ENCODE measurements at regions not wholly inside any gene's neighbourhood (a gene's known extent, or its start where the extent isn't known, plus 50 kb on each side); places are given as distances from the start of the nearest gene placed in this dataset.

GRCh38 chr10:52447931-52448353 lies 133.9 kb downstream of the DKK1 start:
- H3K9me3 Mint-ChIP-seq = no peaks in the 10 kb centered on the region
- intact Hi-C loops (cut with micrococcal nuclease) = no loop called here
- H3K27me3 Mint-ChIP-seq (ENCODE audit: insufficient read depth) = no peaks in the 10 kb centered on the region
- no peak overlapping the region for H3K4me3 Mint-ChIP-seq
- H3K4me1 Mint-ChIP-seq (ENCODE audit: low read depth) = no peaks in the 10 kb centered on the region
- no peak overlapping the region for H3K27ac Mint-ChIP-seq
- no peak for DNase-seq (ENCODE audit: low spot score)
- H3K36me3 Mint-ChIP-seq (ENCODE audit: low read depth) = no peaks in the 10 kb centered on the region

- H3K9me3 Mint-ChIP-seq = no peaks in the 10 kb centered on the region
- no peaks in the 10 kb centered on the region for H3K27me3 Mint-ChIP-seq (ENCODE audit: insufficient read depth)
- H3K36me3 Mint-ChIP-seq (ENCODE audit: low read depth) = no peaks in the 10 kb centered on the region
- no peak overlapping the region for H3K4me3 Mint-ChIP-seq
- no peak overlapping the region for H3K27ac Mint-ChIP-seq
- intact Hi-C loops (cut with micrococcal nuclease) = no loop called here
- no peaks in the 10 kb centered on the region for H3K4me1 Mint-ChIP-seq (ENCODE audit: low read depth)
- no peak for DNase-seq (ENCODE audit: low spot score)
Observed at GRCh38 chr10:52450762-52451291, 136.7 kb downstream of the DKK1 start.

GRCh38 chr10:52451817-52452216 lies 137.7 kb downstream of the DKK1 start:
- no peak overlapping the region for H3K4me3 Mint-ChIP-seq
- H3K27ac Mint-ChIP-seq = no peak overlapping the region
- intact Hi-C loops (cut with micrococcal nuclease) = no loop called here
- H3K27me3 Mint-ChIP-seq (ENCODE audit: insufficient read depth) = no peaks in the 10 kb centered on the region
- DNase-seq (ENCODE audit: low spot score) = no peak
- no peaks in the 10 kb centered on the region for H3K36me3 Mint-ChIP-seq (ENCODE audit: low read depth)
- H3K9me3 Mint-ChIP-seq = no peaks in the 10 kb centered on the region
- H3K4me1 Mint-ChIP-seq (ENCODE audit: low read depth) = no peaks in the 10 kb centered on the region

- no peaks in the 10 kb centered on the region for H3K27me3 Mint-ChIP-seq (ENCODE audit: insufficient read depth)
- H3K9me3 Mint-ChIP-seq = no peaks in the 10 kb centered on the region
- H3K27ac Mint-ChIP-seq = no peak overlapping the region
- no peak for DNase-seq (ENCODE audit: low spot score)
- intact Hi-C loops (cut with micrococcal nuclease) = no loop called here
- H3K36me3 Mint-ChIP-seq (ENCODE audit: low read depth) = no peaks in the 10 kb centered on the region
- H3K4me3 Mint-ChIP-seq = no peak overlapping the region
- H3K4me1 Mint-ChIP-seq (ENCODE audit: low read depth) = no peaks in the 10 kb centered on the region
Observed at GRCh38 chr10:52452600-52453493, 138.8 kb downstream of the DKK1 start.

GRCh38 chr10:52453501-52453900 lies 139.4 kb downstream of the DKK1 start:
- no peaks in the 10 kb centered on the region for H3K4me1 Mint-ChIP-seq (ENCODE audit: low read depth)
- H3K4me3 Mint-ChIP-seq = no peak overlapping the region
- no peaks in the 10 kb centered on the region for H3K9me3 Mint-ChIP-seq
- no peak for DNase-seq (ENCODE audit: low spot score)
- intact Hi-C loops (cut with micrococcal nuclease) = no loop called here
- H3K27me3 Mint-ChIP-seq (ENCODE audit: insufficient read depth) = no peaks in the 10 kb centered on the region
- no peak overlapping the region for H3K27ac Mint-ChIP-seq
- H3K36me3 Mint-ChIP-seq (ENCODE audit: low read depth) = no peaks in the 10 kb centered on the region

GRCh38 chr10:52454491-52454890 lies 140.4 kb downstream of the DKK1 start:
- intact Hi-C loops (cut with micrococcal nuclease) = no loop called here
- Mint-ChIP-seq H3K27ac (no peak overlapping the region), H3K27me3 (ENCODE audit: insufficient read depth) (no peaks in the 10 kb centered on the region), H3K4me3 (no peak overlapping the region), H3K4me1 (ENCODE audit: low read depth) (no peaks in the 10 kb centered on the region), H3K36me3 (ENCODE audit: low read depth) (no peaks in the 10 kb centered on the region), H3K9me3 (no peaks in the 10 kb centered on the region)
- no peak for DNase-seq (ENCODE audit: low spot score)

GRCh38 chr10:52455098-52455497 lies 141.0 kb downstream of the DKK1 start:
- Mint-ChIP-seq H3K27me3 (ENCODE audit: insufficient read depth) (no peaks in the 10 kb centered on the region), H3K4me3 (no peak overlapping the region), H3K9me3 (no peaks in the 10 kb centered on the region), H3K36me3 (ENCODE audit: low read depth) (no peaks in the 10 kb centered on the region), H3K27ac (no peak overlapping the region), H3K4me1 (ENCODE audit: low read depth) (no peaks in the 10 kb centered on the region)
- DNase-seq (ENCODE audit: low spot score) = no peak
- intact Hi-C loops (cut with micrococcal nuclease) = no loop called here

GRCh38 chr10:52459097-52459496 lies 145.0 kb downstream of the DKK1 start:
- Mint-ChIP-seq H3K36me3 (ENCODE audit: low read depth) (no peaks in the 10 kb centered on the region), H3K9me3 (no peaks in the 10 kb centered on the region), H3K27me3 (ENCODE audit: insufficient read depth) (no peaks in the 10 kb centered on the region), H3K27ac (no peak overlapping the region), H3K4me1 (ENCODE audit: low read depth) (no peaks in the 10 kb centered on the region), H3K4me3 (no peak overlapping the region)
- no peak for DNase-seq (ENCODE audit: low spot score)
- intact Hi-C loops (cut with micrococcal nuclease) = no loop called here

- H3K9me3 Mint-ChIP-seq = no peaks in the 10 kb centered on the region
- DNase-seq (ENCODE audit: low spot score) = no peak
- intact Hi-C loops (cut with micrococcal nuclease) = no loop called here
- no peak overlapping the region for H3K4me3 Mint-ChIP-seq
- H3K27ac Mint-ChIP-seq = no peak overlapping the region
- H3K27me3 Mint-ChIP-seq (ENCODE audit: insufficient read depth) = no peaks in the 10 kb centered on the region
- H3K36me3 Mint-ChIP-seq (ENCODE audit: low read depth) = no peaks in the 10 kb centered on the region
- no peaks in the 10 kb centered on the region for H3K4me1 Mint-ChIP-seq (ENCODE audit: low read depth)
Observed at GRCh38 chr10:52463826-52464225, 149.7 kb downstream of the DKK1 start.

- no peaks in the 10 kb centered on the region for H3K9me3 Mint-ChIP-seq
- H3K4me3 Mint-ChIP-seq = no peak overlapping the region
- no peaks in the 10 kb centered on the region for H3K4me1 Mint-ChIP-seq (ENCODE audit: low read depth)
- no peak for DNase-seq (ENCODE audit: low spot score)
- no peaks in the 10 kb centered on the region for H3K27me3 Mint-ChIP-seq (ENCODE audit: insufficient read depth)
- intact Hi-C loops (cut with micrococcal nuclease) = no loop called here
- no peaks in the 10 kb centered on the region for H3K36me3 Mint-ChIP-seq (ENCODE audit: low read depth)
- no peak overlapping the region for H3K27ac Mint-ChIP-seq
Observed at GRCh38 chr10:52464368-52465124, 150.5 kb downstream of the DKK1 start.

GRCh38 chr10:52465202-52465601 lies 151.1 kb downstream of the DKK1 start:
- no peaks in the 10 kb centered on the region for H3K4me1 Mint-ChIP-seq (ENCODE audit: low read depth)
- no peaks in the 10 kb centered on the region for H3K9me3 Mint-ChIP-seq
- no peaks in the 10 kb centered on the region for H3K27me3 Mint-ChIP-seq (ENCODE audit: insufficient read depth)
- no peaks in the 10 kb centered on the region for H3K36me3 Mint-ChIP-seq (ENCODE audit: low read depth)
- intact Hi-C loops (cut with micrococcal nuclease) = no loop called here
- no peak for DNase-seq (ENCODE audit: low spot score)
- H3K4me3 Mint-ChIP-seq = no peak overlapping the region
- no peak overlapping the region for H3K27ac Mint-ChIP-seq

- DNase-seq (ENCODE audit: low spot score) = no peak
- H3K36me3 Mint-ChIP-seq (ENCODE audit: low read depth) = no peaks in the 10 kb centered on the region
- no peaks in the 10 kb centered on the region for H3K4me1 Mint-ChIP-seq (ENCODE audit: low read depth)
- no peaks in the 10 kb centered on the region for H3K9me3 Mint-ChIP-seq
- no peak overlapping the region for H3K4me3 Mint-ChIP-seq
- intact Hi-C loops (cut with micrococcal nuclease) = no loop called here
- no peak overlapping the region for H3K27ac Mint-ChIP-seq
- no peaks in the 10 kb centered on the region for H3K27me3 Mint-ChIP-seq (ENCODE audit: insufficient read depth)
Observed at GRCh38 chr10:52466464-52466863, 152.4 kb downstream of the DKK1 start.

GRCh38 chr10:52469970-52470705 lies 156.1 kb downstream of the DKK1 start:
- no peak overlapping the region for H3K27ac Mint-ChIP-seq
- no peaks in the 10 kb centered on the region for H3K36me3 Mint-ChIP-seq (ENCODE audit: low read depth)
- no peaks in the 10 kb centered on the region for H3K27me3 Mint-ChIP-seq (ENCODE audit: insufficient read depth)
- intact Hi-C loops (cut with micrococcal nuclease) = no loop called here
- no peaks in the 10 kb centered on the region for H3K9me3 Mint-ChIP-seq
- H3K4me3 Mint-ChIP-seq = no peak overlapping the region
- H3K4me1 Mint-ChIP-seq (ENCODE audit: low read depth) = no peaks in the 10 kb centered on the region
- DNase-seq (ENCODE audit: low spot score) = no peak
